Effector memory CD8-positive, alpha-beta T cell (primary cell): ENCODE measurements at regions not wholly inside any gene's neighbourhood (a gene's known extent, or its start where the extent isn't known, plus 50 kb on each side); places are given as distances from the start of the nearest gene placed in this dataset.

Experiments
- ATAC-seq: fragments of 150-1000 bp; cut with Tn5 transposase; replicated peaks from 2 replicates; pipeline ENCODE4 v1.10.0; 2021; ENCODE audit warnings: mild to moderate bottlenecking, moderate library complexity
- DNase-seq, 3 experiments: peaks; one replicate each; pipeline ENCODE4 v3.0.0; 2021
- H3K27ac Mint-ChIP-seq, 2 donors: one replicate each; pipeline ENCODE4 v1.8.0; 2022; ENCODE audit warnings: mild to moderate bottlenecking in 2 of 2, mixed read lengths in 2 of 2, moderate library complexity in 2 of 2
- H3K27me3 Mint-ChIP-seq, 2 donors: one replicate each; pipeline ENCODE4 v1.8.0; 2022; ENCODE audit warnings: mixed read lengths in 2 of 2
- H3K36me3 Mint-ChIP-seq: one replicate; pipeline ENCODE4 v1.8.0; 2022; ENCODE audit warnings: mild to moderate bottlenecking, moderate library complexity, mixed read lengths; ENCODE audit not compliant: insufficient read depth
- H3K4me1 Mint-ChIP-seq, 2 donors: one replicate each; pipeline ENCODE4 v1.8.0; 2022; ENCODE audit warnings: low read depth in 2 of 2, mixed read lengths in 2 of 2
- H3K4me3 Mint-ChIP-seq, 2 donors: one replicate each; pipeline ENCODE4 v1.8.0; 2022; ENCODE audit warnings: mild to moderate bottlenecking in 2 of 2, mixed read lengths in 2 of 2, moderate library complexity in 2 of 2
- H3K9me3 Mint-ChIP-seq, 2 donors: one replicate each; pipeline ENCODE4 v1.8.0; 2022; ENCODE audit warnings: mixed read lengths in 2 of 2

GRCh38 chr2:225114786-225115323, 72.6 kb upstream of the DOCK10 start:
- Mint-ChIP-seq H3K27me3 (no peaks in the 10 kb centered on the region), H3K4me1 (no peaks in the 10 kb centered on the region), H3K36me3 (peaks cover 6% of the 10 kb centered on the region), H3K27ac (no peak overlapping the region), H3K9me3 (no peaks in the 10 kb centered on the region), H3K4me3 (no peak overlapping the region)
- DNase-seq (no peak), ATAC-seq (no peak)

DNA sequence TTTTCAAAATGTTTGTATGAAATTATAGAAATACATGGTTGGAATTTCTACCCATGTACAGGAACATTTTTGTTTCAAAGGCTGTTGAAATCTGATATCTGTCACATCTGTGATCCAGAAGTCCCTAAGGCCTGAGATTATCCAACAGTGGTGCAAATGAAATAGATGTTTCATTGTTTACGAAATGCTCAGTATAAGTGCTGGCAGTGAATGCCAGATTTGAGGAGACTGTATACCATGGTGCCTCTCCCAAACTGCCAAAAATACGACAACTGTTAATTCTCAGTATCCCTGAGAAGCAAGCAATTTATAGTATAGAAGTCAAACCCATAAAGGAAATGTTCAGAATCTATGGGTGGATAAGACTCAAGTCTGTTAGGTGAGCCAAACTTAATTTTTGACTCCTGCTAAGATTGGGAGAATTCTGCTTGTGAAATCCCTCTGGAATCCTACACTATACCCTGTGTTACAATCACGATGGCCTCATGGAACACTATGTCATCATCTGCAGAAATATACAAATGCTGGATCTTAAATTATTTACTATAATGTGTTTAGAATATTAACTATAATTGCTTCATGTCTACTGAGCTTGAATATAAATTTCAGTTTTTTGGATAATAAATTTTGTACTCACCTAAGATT, 71.2 kb upstream of the DOCK10 start:
- ATAC-seq (no peak), DNase-seq (no peak)
- Mint-ChIP-seq H3K27ac (no peak overlapping the region), H3K4me3 (no peak overlapping the region), H3K36me3 (peaks cover 6% of the 10 kb centered on the region), H3K9me3 (no peaks in the 10 kb centered on the region), H3K4me1 (no peaks in the 10 kb centered on the region), H3K27me3 (no peaks in the 10 kb centered on the region)

- no peak for DNase-seq
- Mint-ChIP-seq H3K36me3 (peaks cover 6% of the 10 kb centered on the region), H3K4me3 (no peak overlapping the region), H3K27me3 (no peaks in the 10 kb centered on the region), H3K4me1 (no peaks in the 10 kb centered on the region), H3K27ac (no peak overlapping the region), H3K9me3 (no peaks in the 10 kb centered on the region)
- no peak for ATAC-seq
These were observed 70.3 kb upstream of the DOCK10 start for GRCh38 chr2:225112362-225113126.

GRCh38 chr2:225108805-225109204, 66.5 kb upstream of the DOCK10 start:
- no peaks in the 10 kb centered on the region for H3K9me3 Mint-ChIP-seq
- no peak for ATAC-seq
- H3K4me3 Mint-ChIP-seq: no peak overlapping the region
- no peak for DNase-seq
- H3K27me3 Mint-ChIP-seq: peaks cover 6 to 10% of the 10 kb centered on the region in 2 donors
- H3K27ac Mint-ChIP-seq: no peak overlapping the region
- peaks cover 6% of the 10 kb centered on the region for H3K36me3 Mint-ChIP-seq
- H3K4me1 Mint-ChIP-seq: no peaks in the 10 kb centered on the region

- H3K4me3 Mint-ChIP-seq: no peak overlapping the region
- DNase-seq (no peak), ATAC-seq (no peak)
- H3K27me3 Mint-ChIP-seq: peaks cover 6 to 10% of the 10 kb centered on the region in 2 donors
- no peaks in the 10 kb centered on the region for H3K36me3 Mint-ChIP-seq
- H3K4me1 Mint-ChIP-seq: no peaks in the 10 kb centered on the region
- no peaks in the 10 kb centered on the region for H3K9me3 Mint-ChIP-seq
- H3K27ac Mint-ChIP-seq: no peak overlapping the region
These were observed 62.7 kb upstream of the DOCK10 start for GRCh38 chr2:225104971-225105370.

DNA sequence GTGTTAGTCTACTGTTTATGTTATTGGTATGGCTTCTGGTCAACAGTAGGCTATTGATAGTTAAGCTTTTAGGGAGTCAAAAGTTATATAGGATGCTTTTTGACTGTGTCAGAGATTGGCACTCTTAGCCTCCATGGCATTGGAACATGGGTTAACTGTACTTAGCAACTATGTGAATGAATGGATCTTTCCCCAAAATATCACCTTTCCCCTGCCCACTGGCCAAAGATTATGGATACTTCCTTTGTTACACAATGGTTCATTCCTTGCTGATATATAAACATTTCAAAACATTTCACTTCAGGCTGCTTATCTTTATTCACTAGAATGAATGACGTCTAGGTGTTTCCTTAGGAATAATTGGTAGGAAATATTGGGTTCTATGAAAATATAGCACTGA, 62.1 kb upstream of the DOCK10 start:
- Mint-ChIP-seq H3K9me3 (no peaks in the 10 kb centered on the region), H3K27ac (no peak overlapping the region), H3K4me1 (no peaks in the 10 kb centered on the region), H3K4me3 (no peak overlapping the region), H3K27me3 (peaks cover 6 to 10% of the 10 kb centered on the region in 2 donors), H3K36me3 (no peaks in the 10 kb centered on the region)
- DNase-seq (no peak), ATAC-seq (no peak)

DNA sequence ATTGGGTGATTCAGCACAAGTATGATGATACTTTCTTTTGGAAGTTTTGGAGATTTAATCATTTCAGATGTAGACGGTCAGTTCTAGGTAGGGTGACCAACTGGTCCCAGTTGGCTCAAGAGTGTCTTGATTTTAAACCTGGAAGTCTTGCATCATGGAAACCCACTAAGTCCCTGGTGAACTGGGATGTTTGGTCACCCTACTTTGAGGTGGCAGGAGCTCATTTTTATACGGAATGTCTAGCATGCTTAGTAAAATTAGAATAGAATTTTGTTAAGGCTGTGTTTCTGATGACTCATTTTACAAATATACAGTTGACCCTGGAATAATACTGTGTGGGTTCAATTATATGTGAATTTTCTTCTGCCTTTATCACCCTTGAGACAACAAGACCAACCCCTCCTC, 61.5 kb upstream of the DOCK10 start:
- Mint-ChIP-seq H3K27me3 (peaks cover 6 to 10% of the 10 kb centered on the region in 2 donors), H3K4me3 (no peak overlapping the region), H3K4me1 (no peaks in the 10 kb centered on the region), H3K36me3 (no peaks in the 10 kb centered on the region), H3K27ac (no peak overlapping the region), H3K9me3 (no peaks in the 10 kb centered on the region)
- DNase-seq: no peak
- ATAC-seq: no peak

GRCh38 chr2:225100856-225101294, 58.6 kb upstream of the DOCK10 start:
- H3K4me3 Mint-ChIP-seq: no peak overlapping the region
- no peaks in the 10 kb centered on the region for H3K4me1 Mint-ChIP-seq
- peaks cover 5 to 6% of the 10 kb centered on the region in 2 donors for H3K27me3 Mint-ChIP-seq
- no peaks in the 10 kb centered on the region for H3K9me3 Mint-ChIP-seq
- no peaks in the 10 kb centered on the region for H3K36me3 Mint-ChIP-seq
- no peak overlapping the region for H3K27ac Mint-ChIP-seq
- ATAC-seq (no peak), DNase-seq (no peak)

DNA sequence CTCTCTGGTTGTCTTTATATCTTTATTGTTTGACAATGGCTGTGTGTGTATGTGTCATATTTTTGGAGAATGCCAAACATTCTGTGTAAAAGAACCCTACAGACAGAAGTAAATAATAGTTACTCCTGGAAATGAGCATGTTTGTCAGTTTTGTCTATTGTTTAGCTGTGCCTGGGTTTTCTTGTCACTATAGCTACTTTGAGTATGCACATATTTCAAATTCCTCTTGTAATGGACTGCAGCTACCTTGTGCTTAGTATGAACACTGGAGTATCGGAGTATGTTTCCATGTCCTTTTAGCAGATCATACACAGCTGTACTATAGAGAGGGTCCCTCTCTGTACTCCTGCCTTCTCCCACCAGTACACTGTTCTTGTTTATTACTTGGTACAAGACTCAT, 58.0 kb upstream of the DOCK10 start:
- no peak overlapping the region for H3K4me3 Mint-ChIP-seq
- no peak overlapping the region for H3K27ac Mint-ChIP-seq
- DNase-seq: no peak
- H3K36me3 Mint-ChIP-seq: no peaks in the 10 kb centered on the region
- H3K27me3 Mint-ChIP-seq: peaks cover 2 to 5% of the 10 kb centered on the region in 2 donors
- no peak for ATAC-seq
- no peaks in the 10 kb centered on the region for H3K9me3 Mint-ChIP-seq
- H3K4me1 Mint-ChIP-seq: no peaks in the 10 kb centered on the region

GRCh38 chr2:225097035-225097434, 54.8 kb upstream of the DOCK10 start:
- H3K27me3 Mint-ChIP-seq: peaks cover 25 to 32% of the 10 kb centered on the region in 2 donors
- no peaks in the 10 kb centered on the region for H3K36me3 Mint-ChIP-seq
- H3K9me3 Mint-ChIP-seq: no peaks in the 10 kb centered on the region
- no peak overlapping the region for H3K4me3 Mint-ChIP-seq
- DNase-seq (no peak), ATAC-seq (no peak)
- H3K27ac Mint-ChIP-seq: no peak overlapping the region
- H3K4me1 Mint-ChIP-seq: no peaks in the 10 kb centered on the region
